Suprapubic skin (tissue), 4 donors: ENCODE measurements at regions not wholly inside any gene's neighbourhood (a gene's known extent, or its start where the extent isn't known, plus 50 kb on each side); places are given as distances from the start of the nearest gene placed in this dataset.

Experiments
- DNase-seq, 2 donors: peaks; one replicate each; pipeline ENCODE4 v3.0.0-alpha.2; 2019; ENCODE audit warnings: low spot score in 2 of 2
- H3K27ac ChIP-seq: fragments of 200-600 bp; sonication (generic); one replicate; pipeline ENCODE4 v1.5.1; 2019
- H3K27me3 ChIP-seq: fragments of 200-600 bp; sonication (generic); one replicate; pipeline ENCODE4 v1.5.1; 2019
- H3K36me3 ChIP-seq: fragments of 200-600 bp; sonication (generic); one replicate; pipeline ENCODE4 v1.5.1; 2019
- H3K4me1 ChIP-seq: fragments of 200-600 bp; sonication (generic); one replicate; pipeline ENCODE4 v1.5.1; 2019
- H3K4me3 ChIP-seq: fragments of 200-600 bp; sonication (generic); one replicate; pipeline ENCODE4 v1.5.1; 2019; ENCODE audit warnings: mild to moderate bottlenecking
- H3K9me3 ChIP-seq: fragments of 200-600 bp; sonication (generic); one replicate; pipeline ENCODE4 v1.5.1; 2019
- EP300 ChIP-seq: sonication (generic); formaldehyde crosslinking; IDR thresholded peaks from one replicate; pipeline ENCODE4 v1.6.1; 2017; ENCODE audit warnings: antibody characterized with exemption
- POLR2A ChIP-seq, 2 donors: fragments of 450-650 bp; IDR thresholded peaks; one replicate each; pipeline ENCODE4 v1.6.1; 2017; ENCODE audit warnings: antibody characterized with exemption in 2 of 2, mild to moderate bottlenecking in 2 of 2, moderate library complexity in 2 of 2
- POLR2AphosphoS5 ChIP-seq, 3 donors: sonication (generic); formaldehyde crosslinking; IDR thresholded peaks; one replicate each; pipeline ENCODE4 v1.6.1; 2017; ENCODE audit warnings: antibody characterized with exemption in 3 of 3
- WGBS: methylation state at CpG from one replicate; pipeline ENCODE4 v1.1.5; 2018; 5-methylcytosine and 5-hydroxymethylcytosine counted together
- TF ChIP-seq, protein P1 (sequence below), 2 donors: fragments of 200-600 bp in 1 of 2; fragments of 450-650 bp in 1 of 2; sonication (generic) in 1 of 2; IDR thresholded peaks; one replicate each; pipeline ENCODE4 v1.5.1; 2016 to 2019; ENCODE audit warnings: antibody characterized with exemption in 2 of 2, mild to moderate bottlenecking in 1 of 2, moderate library complexity in 1 of 2

GRCh38 chr12:125221602-125222001 lies 156.4 kb downstream of the AACS start:
- no peak for TF ChIP-seq EP300
- TF ChIP-seq POLR2A (IDR thresholded peaks at IDR 0.05), result no peak
- TF ChIP-seq, protein P1, sequence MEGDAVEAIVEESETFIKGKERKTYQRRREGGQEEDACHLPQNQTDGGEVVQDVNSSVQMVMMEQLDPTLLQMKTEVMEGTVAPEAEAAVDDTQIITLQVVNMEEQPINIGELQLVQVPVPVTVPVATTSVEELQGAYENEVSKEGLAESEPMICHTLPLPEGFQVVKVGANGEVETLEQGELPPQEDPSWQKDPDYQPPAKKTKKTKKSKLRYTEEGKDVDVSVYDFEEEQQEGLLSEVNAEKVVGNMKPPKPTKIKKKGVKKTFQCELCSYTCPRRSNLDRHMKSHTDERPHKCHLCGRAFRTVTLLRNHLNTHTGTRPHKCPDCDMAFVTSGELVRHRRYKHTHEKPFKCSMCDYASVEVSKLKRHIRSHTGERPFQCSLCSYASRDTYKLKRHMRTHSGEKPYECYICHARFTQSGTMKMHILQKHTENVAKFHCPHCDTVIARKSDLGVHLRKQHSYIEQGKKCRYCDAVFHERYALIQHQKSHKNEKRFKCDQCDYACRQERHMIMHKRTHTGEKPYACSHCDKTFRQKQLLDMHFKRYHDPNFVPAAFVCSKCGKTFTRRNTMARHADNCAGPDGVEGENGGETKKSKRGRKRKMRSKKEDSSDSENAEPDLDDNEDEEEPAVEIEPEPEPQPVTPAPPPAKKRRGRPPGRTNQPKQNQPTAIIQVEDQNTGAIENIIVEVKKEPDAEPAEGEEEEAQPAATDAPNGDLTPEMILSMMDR (IDR thresholded peaks at IDR 0.05), result no peak
- TF ChIP-seq POLR2AphosphoS5 (IDR thresholded peaks at IDR 0.05), result no peak
- WGBS, result 90% methylated on average over 4 of the region's 4 CpGs
- no peak for DNase-seq
- Histone ChIP-seq H3K4me1 (no peaks in the 10 kb centered on the region), H3K27ac (no peak overlapping the region), H3K36me3 (no peaks in the 10 kb centered on the region), H3K9me3 (no peaks in the 10 kb centered on the region), H3K27me3 (peaks cover 4% of the 10 kb centered on the region), H3K4me3 (no peak overlapping the region)

DNA sequence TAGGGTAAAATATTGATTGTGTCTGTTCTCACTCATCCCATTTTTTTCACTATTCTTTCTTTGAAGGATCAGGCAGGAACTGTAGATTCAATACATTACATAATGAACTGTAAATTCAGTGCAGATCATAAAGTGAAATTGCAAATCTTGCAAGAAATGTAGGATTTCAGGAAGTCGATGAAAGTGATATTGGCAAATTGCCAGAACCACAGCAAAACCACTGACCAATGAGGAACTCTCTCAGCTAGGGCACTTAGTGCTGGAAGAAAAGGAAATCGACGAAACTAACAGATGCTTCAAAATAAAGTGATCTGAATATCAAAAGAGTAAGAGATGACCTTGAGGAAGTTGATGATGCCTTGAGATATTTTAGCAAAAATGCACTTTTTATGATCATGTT lies 157.6 kb downstream of the AACS start:
- 64% methylated on average over 3 of the region's 3 CpGs for WGBS
- no peak overlapping the region for H3K4me3 ChIP-seq
- DNase-seq, result no peak

GRCh38 chr12:125225641-125226040 lies 160.4 kb downstream of the AACS start:
- Histone ChIP-seq H3K4me3 (no peak overlapping the region), H3K36me3 (no peaks in the 10 kb centered on the region), H3K9me3 (no peaks in the 10 kb centered on the region), H3K27ac (no peak overlapping the region), H3K4me1 (no peaks in the 10 kb centered on the region), H3K27me3 (peaks cover 3% of the 10 kb centered on the region)
- TF ChIP-seq EP300 (no peak), POLR2A (IDR thresholded peaks at IDR 0.05) (no peak), POLR2AphosphoS5 (IDR thresholded peaks at IDR 0.05) (no peak)
- TF ChIP-seq, protein P1 (IDR thresholded peaks at IDR 0.05), result no peak
- DNase-seq, result no peak
- 92% methylated on average over 4 of the region's 4 CpGs for WGBS

More for the DNA sequence above, 157.6 kb downstream of the AACS start:
- Histone ChIP-seq H3K27me3 (peaks cover 4% of the 10 kb centered on the region), H3K4me1 (no peaks in the 10 kb centered on the region), H3K27ac (no peak overlapping the region), H3K36me3 (no peaks in the 10 kb centered on the region), H3K9me3 (no peaks in the 10 kb centered on the region)
- TF ChIP-seq, protein P1 (IDR thresholded peaks at IDR 0.05), result no peak

DNA sequence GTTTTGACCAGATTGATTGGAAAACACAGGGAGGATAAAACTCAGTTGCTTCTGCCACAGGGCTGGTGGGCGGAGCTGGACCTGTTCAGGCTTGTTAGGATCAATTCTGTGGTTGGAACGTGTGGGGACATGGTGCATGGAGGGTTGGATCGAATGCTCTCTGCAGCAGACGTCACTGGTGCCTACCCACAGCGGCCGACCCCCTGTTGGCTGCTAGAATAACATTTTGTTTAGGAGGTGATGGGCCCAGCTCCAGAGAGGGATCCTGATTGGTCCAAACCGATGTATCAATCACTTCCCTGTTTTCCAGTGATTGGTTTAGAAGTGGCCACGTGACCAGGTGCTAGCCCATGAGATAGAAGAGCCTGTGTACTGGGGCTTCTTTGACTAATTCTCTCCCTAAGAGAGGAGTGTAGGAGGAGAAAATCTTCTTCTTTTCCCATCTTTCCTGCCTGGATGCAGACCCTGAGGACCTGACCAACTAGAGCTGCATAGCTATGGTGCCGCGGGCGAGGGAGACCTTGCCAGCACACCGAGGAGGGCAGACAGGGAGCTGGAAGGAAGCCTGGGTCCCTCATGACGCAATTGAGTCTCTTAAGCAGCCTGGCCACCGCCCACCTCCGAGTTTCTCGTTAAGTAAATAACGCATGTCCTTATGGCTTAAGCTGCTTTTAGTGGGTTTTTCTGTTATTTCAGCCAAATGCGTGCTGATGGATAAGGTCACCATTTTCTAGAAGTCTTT lies 163.5 kb downstream of the AACS start:
- no peak for DNase-seq
- Histone ChIP-seq H3K4me1 (no peaks in the 10 kb centered on the region), H3K4me3 (no peak overlapping the region), H3K9me3 (no peaks in the 10 kb centered on the region), H3K36me3 (no peaks in the 10 kb centered on the region), H3K27ac (no peak overlapping the region), H3K27me3 (no peaks in the 10 kb centered on the region)
- TF ChIP-seq, protein P1 (IDR thresholded peaks at IDR 0.05), result no peak
- TF ChIP-seq POLR2A (IDR thresholded peaks at IDR 0.05) (no peak), EP300 (no peak), POLR2AphosphoS5 (IDR thresholded peaks at IDR 0.05) (no peak)
- 74% methylated on average over 14 of the region's 18 CpGs for whole genome bisulfite sequencing

GRCh38 chr12:125229878-125230530 lies 164.8 kb downstream of the AACS start:
- H3K27ac ChIP-seq, result no peak overlapping the region
- no peak for DNase-seq
- no peaks in the 10 kb centered on the region for H3K9me3 ChIP-seq
- WGBS, result 82% methylated on average over 14 of the region's 14 CpGs
- no peaks in the 10 kb centered on the region for H3K36me3 ChIP-seq
- no peak overlapping the region for H3K4me3 ChIP-seq
- no peaks in the 10 kb centered on the region for H3K4me1 ChIP-seq
- H3K27me3 ChIP-seq, result no peaks in the 10 kb centered on the region
- TF ChIP-seq EP300 (no peak), POLR2AphosphoS5 (IDR thresholded peaks at IDR 0.05) (no peak), POLR2A (IDR thresholded peaks at IDR 0.05) (no peak)
- TF ChIP-seq, protein P1 (IDR thresholded peaks at IDR 0.05), result no peak
